ENCODE measurements at regions not wholly inside any gene's neighbourhood (a gene's known extent, or its start where the extent isn't known, plus 50 kb on each side); places are given as distances from the start of the nearest gene placed in this dataset.

DNA sequence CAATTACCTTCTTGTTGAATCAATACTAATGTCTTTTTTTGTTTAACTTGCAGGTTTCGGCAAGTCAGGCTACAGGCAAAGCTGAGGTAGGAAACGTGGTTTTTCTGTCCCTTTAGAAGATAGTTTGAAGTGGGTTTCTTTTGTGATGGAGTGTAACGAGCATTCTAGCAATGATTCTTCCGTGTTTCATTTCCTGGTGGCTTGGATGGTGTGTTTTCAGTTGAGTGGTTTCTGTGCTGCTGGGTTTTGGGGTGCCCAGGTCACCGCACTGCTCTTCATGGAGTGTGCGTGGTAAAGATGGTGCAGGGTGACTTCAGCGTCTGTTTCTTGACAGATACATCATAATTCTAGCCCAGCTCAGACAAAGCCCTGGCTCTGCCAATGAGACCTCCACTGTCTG, 769.7 kb upstream of the EEF2KMT start:
- TF ChIP-seq, protein P1, sequence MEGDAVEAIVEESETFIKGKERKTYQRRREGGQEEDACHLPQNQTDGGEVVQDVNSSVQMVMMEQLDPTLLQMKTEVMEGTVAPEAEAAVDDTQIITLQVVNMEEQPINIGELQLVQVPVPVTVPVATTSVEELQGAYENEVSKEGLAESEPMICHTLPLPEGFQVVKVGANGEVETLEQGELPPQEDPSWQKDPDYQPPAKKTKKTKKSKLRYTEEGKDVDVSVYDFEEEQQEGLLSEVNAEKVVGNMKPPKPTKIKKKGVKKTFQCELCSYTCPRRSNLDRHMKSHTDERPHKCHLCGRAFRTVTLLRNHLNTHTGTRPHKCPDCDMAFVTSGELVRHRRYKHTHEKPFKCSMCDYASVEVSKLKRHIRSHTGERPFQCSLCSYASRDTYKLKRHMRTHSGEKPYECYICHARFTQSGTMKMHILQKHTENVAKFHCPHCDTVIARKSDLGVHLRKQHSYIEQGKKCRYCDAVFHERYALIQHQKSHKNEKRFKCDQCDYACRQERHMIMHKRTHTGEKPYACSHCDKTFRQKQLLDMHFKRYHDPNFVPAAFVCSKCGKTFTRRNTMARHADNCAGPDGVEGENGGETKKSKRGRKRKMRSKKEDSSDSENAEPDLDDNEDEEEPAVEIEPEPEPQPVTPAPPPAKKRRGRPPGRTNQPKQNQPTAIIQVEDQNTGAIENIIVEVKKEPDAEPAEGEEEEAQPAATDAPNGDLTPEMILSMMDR (IDR thresholded peaks at IDR 0.05; ENCODE audit: insufficient read depth, low read length, poor library complexity, severe bottlenecking): no peak
- no peak for TF ChIP-seq EZH2phosphoT487 (conservative IDR thresholded peaks at IDR 0.05; ENCODE audit: low read length)

Measured in SU-DHL-6 (cell line).